Cardiac muscle cell (in vitro differentiated cells and primary cell): ENCODE measurements at regions not wholly inside any gene's neighbourhood (a gene's known extent, or its start where the extent isn't known, plus 50 kb on each side); places are given as distances from the start of the nearest gene placed in this dataset.
A peak's percentile ranks its signal among the peaks of the same experiment; 100 is the strongest.
"Not testable (repeated sequence)": the region's sequence is repeated elsewhere in the genome, so short reads cannot be mapped to it uniquely, and the experiment has no call there.

Source experiments
- DNase-seq, 2 donors: peaks; one replicate each; pipeline versions ENCODE4 v3.0.0 to v3.0.0-alpha.2; 2010 to 2017; ENCODE audit warnings: low read depth in 1 of 2, low spot score in 1 of 2
- H3K27ac ChIP-seq: fragments of 200-600 bp; sonication (generic); 2 replicates; pipeline ENCODE4 v1.5.1; 2016
- H3K27me3 ChIP-seq: fragments of 200-600 bp; sonication (generic); 2 replicates; pipeline ENCODE4 v1.6.0; 2016; ENCODE audit warnings: control low read depth
- H3K36me3 ChIP-seq: fragments of 200-600 bp; sonication (generic); 2 replicates; pipeline ENCODE4 v1.5.1; 2016; ENCODE audit warnings: control low read depth
- H3K4me1 ChIP-seq: fragments of 200-600 bp; sonication (generic); 2 replicates; pipeline ENCODE4 v1.8.1; 2017; ENCODE audit warnings: low read depth, mild to moderate bottlenecking, mixed run types
- H3K4me3 ChIP-seq: fragments of 200-600 bp; sonication (generic); 2 replicates; pipeline ENCODE4 v1.5.1; 2016; ENCODE audit warnings: mild to moderate bottlenecking
- H3K9me3 ChIP-seq: fragments of 200-600 bp; sonication (generic); 2 replicates; pipeline ENCODE4 v1.5.1; 2017; ENCODE audit warnings: low read depth, mild to moderate bottlenecking, control low read depth
- TF ChIP-seq, protein P1 (sequence below): IDR thresholded peaks from 2 replicates; pipeline ENCODE4 v1.5.1; 2012; ENCODE audit warnings: low read depth, mild to moderate bottlenecking, low read length

DNA sequence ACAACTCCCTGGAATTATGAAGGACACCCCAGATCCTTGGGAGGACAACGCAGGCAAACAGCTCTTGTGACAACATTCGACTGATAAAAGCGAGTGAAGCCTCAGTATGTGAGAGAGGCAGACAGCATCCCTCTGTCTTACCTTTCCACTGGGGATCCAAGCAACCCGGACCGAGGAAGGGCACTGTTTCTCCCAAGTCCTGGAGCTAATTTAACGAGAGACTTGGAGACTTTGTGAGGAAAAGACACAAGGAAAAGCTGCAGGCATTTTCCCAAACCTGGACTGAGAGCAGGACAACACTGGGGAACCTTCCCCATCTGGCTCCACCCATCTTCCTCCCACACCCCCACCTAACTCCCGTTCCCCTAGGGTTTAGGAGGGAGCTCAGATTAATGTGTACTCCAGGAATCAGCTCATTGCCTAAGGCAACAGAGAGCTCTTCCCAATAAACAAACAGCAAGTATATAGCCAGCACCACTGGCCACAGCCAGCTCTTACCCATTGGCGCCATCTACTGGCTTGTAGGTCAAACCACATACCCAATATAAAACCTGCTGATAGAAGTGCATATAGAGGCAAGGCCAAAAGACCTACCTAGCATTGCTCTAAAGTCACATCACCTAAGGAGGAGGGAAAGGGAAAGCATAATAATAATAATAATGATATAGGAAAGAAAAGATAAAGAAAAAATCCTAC lies 76.7 kb upstream of the NEK3 start:
- H3K36me3 ChIP-seq, H3K4me1 ChIP-seq, H3K27me3 ChIP-seq, H3K4me3 ChIP-seq, H3K9me3 ChIP-seq, H3K27ac ChIP-seq: not testable (repeated sequence)
- TF ChIP-seq, protein P1, sequence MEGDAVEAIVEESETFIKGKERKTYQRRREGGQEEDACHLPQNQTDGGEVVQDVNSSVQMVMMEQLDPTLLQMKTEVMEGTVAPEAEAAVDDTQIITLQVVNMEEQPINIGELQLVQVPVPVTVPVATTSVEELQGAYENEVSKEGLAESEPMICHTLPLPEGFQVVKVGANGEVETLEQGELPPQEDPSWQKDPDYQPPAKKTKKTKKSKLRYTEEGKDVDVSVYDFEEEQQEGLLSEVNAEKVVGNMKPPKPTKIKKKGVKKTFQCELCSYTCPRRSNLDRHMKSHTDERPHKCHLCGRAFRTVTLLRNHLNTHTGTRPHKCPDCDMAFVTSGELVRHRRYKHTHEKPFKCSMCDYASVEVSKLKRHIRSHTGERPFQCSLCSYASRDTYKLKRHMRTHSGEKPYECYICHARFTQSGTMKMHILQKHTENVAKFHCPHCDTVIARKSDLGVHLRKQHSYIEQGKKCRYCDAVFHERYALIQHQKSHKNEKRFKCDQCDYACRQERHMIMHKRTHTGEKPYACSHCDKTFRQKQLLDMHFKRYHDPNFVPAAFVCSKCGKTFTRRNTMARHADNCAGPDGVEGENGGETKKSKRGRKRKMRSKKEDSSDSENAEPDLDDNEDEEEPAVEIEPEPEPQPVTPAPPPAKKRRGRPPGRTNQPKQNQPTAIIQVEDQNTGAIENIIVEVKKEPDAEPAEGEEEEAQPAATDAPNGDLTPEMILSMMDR = peak; percentile 51
- DNase-seq = peak; percentile 73 to 89

DNA sequence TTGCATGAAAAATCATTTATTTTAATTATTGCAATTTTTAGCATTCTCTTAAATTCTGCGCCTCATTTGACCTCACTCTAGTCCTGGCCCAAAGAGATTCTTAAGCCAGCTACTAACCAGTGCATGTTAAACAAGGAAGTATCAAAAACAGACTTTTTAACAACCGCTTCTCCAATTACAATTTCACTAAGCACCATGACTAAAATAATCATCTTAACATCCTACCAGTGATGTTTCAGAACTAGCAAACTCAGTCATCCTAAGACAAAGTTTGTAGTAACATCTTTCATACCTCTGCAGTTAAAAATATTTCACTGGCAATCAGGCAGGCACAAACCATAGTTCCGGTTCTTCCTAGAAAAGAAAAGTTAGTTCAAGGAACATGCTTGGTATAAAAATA lies 75.5 kb upstream of the NEK3 start:
- H3K9me3 ChIP-seq, DNase-seq, H3K27ac ChIP-seq: not testable (repeated sequence)

DNA sequence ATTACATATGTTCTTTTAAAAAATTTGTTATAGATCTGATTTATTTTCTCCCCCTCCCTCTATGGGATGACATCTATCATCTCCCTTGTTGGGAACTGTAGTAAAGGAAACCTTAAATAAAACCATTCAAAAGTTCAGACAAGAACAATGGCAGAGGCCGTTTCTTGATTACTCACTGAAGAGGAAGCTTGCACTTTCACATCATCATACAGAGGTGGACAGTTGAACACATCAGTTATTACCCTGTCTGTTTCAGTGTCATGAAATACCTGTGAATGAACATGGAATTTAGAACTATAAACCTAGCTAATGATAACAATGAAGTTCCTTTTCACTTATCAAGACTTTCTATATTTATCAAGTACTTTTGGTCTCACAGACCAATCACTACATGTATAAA lies 63.7 kb upstream of the NEK3 start:
- not testable (repeated sequence) for H3K36me3 ChIP-seq, H3K4me3 ChIP-seq, H3K9me3 ChIP-seq, H3K4me1 ChIP-seq, DNase-seq, H3K27me3 ChIP-seq, H3K27ac ChIP-seq

More for the DNA sequence above, 75.5 kb upstream of the NEK3 start:
- H3K4me3 ChIP-seq, H3K4me1 ChIP-seq, H3K36me3 ChIP-seq, H3K27me3 ChIP-seq: not testable (repeated sequence)

DNA sequence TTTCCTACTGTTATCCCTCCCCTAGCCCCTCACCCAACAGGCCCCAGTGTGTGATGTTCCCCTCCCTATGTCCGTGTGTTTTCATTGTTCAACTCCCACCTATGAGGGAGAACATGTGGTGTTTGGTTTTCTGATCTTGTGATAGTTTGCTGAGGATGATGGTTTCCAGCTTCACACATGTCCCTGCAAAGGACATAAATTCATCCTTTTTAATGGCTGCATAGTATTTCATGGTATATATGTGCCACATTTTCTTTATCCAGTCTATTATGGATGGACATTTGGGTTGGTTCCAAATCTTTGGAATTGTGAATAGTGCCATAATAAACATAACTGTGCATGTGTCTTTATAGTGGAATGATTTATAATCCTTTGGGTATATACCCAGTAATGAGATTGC lies 54.5 kb upstream of the NEK3 start:
- not testable (repeated sequence) for DNase-seq, H3K4me1 ChIP-seq, H3K4me3 ChIP-seq, H3K9me3 ChIP-seq, H3K27ac ChIP-seq, H3K36me3 ChIP-seq
- H3K27me3 ChIP-seq = peaks cover 38% of the 10 kb centered on the region

DNA sequence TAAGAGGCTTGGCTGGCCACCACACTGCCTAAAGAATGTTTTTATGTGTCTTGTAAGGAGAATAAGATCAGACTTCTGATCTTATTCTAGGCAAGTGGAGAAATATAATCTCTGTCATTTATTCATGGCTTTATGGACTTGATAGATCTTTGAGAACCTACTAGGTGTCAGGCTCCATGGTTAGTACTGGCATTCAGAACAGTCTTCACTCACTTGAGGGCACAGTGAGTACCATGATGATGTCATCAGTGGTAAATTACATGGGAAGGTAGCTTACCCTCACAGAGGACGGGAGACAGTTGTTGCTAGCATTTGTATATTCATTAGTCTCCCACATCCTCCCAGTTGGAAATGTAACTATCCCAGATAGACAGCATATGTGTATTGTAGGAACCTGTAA lies 53.5 kb upstream of the NEK3 start:
- not testable (repeated sequence) for H3K36me3 ChIP-seq, H3K9me3 ChIP-seq, H3K27ac ChIP-seq, DNase-seq, H3K4me3 ChIP-seq, H3K4me1 ChIP-seq
- peaks cover 42% of the 10 kb centered on the region for H3K27me3 ChIP-seq

DNA sequence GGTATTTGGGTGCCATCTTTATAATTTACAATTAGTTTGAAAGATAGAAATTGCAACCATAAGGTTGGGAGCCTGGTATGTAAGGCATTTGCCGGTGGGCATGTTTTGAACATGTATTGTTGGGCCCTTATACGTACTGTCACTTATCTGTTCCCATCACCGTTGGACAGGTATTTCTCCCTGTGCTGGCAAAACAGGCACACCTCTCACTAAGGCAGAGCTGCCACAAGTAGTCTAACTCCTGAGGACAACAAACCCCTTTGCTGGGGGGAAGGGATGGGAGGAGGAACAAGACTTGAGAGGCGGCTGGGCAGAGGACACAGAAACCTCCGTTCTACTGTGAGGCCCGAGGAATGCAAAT lies 52.0 kb upstream of the NEK3 start:
- not testable (repeated sequence) for H3K27ac ChIP-seq, H3K4me3 ChIP-seq, H3K4me1 ChIP-seq

DNA sequence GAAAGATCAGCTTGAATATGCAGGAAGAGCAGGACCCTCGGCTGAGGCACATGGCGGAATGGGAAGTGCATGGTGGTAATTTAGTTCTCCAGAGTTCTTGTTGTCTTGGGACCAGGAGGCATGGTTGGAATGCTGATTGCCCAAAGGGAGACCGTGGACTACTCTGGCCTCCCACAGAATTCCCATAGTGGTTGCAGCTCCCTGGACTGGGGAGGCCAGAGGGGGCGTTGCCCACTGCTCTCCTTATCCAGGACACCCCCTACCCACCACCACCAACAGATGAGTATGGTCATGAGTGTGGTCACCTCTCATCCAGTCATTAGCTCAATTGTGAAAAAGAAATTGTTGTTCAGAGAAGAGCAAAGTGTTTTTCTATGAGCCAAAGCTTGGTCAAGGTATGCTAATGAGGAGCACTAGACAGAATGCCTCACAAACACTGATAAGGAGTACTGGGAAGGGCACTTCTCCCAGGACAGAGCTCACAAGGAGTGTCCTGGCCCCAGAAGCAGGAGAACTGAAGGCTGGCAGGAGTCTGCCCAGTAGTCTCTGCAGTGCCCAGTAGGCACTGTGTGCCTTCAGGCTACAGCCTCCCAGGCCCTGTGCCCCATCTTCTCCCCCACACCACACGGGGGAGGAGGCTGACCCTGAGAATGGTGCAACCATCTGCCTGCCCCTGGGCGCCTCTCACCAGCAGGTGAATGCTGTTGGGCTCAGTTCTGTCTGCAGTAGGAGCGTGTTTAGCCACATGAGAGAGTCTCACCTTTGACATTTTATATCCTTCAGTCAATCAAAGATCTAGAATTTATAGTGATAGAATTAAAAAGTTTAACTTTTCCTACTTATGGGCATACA lies 51.4 kb upstream of the NEK3 start:
- not testable (repeated sequence) for H3K9me3 ChIP-seq, H3K36me3 ChIP-seq, H3K27ac ChIP-seq, H3K4me3 ChIP-seq, H3K4me1 ChIP-seq, DNase-seq
- peaks cover 40% of the 10 kb centered on the region for H3K27me3 ChIP-seq

More for the DNA sequence above, 52.0 kb upstream of the NEK3 start:
- not testable (repeated sequence) for H3K9me3 ChIP-seq, DNase-seq, H3K36me3 ChIP-seq
- H3K27me3 ChIP-seq = peaks cover 42% of the 10 kb centered on the region
